GM12878 (cell line): ENCODE measurements at regions not wholly inside any gene's neighbourhood (a gene's known extent, or its start where the extent isn't known, plus 50 kb on each side); places are given as distances from the start of the nearest gene placed in this dataset.

Source experiments
- ATAC-seq: fragments of 200-7000 bp; cut with Tn5 transposase; 3 replicates; pipeline ENCODE4 v1.9.1; 2020; ENCODE audit warnings: mild to moderate bottlenecking, moderate library complexity
- BruUV-seq: library from RNA; stranded (reverse); fragments of 400-500 nt; replicated peaks from 2 replicates; lab custom pipeline; 2021; lab: Mats Ljungman, UMichigan
- CTCF ChIA-PET: fragments of 300-600 bp; sonication (Branson Sonifier 250); formaldehyde crosslinking; extraction: SDS; loops from one replicate; lab custom pipeline; 2021; ENCODE audit warnings: inconsistent platforms; lab: Yijun Ruan, JAX
- POLR2A ChIA-PET: fragments of 350-600 bp; formaldehyde crosslinking; extraction: SDS; loops from one replicate; lab custom pipeline; 2021; ENCODE audit warnings: inconsistent platforms; lab: Charles Lee
- RAD21 ChIA-PET: fragments of 300-600 bp; sonication (Branson Sonifier 250); formaldehyde crosslinking; loops from one replicate; lab custom pipeline; 2023; ENCODE audit warnings: antibody characterized with exemption; ENCODE audit not compliant: unreplicated experiment; lab: Charles Lee
- SMC1A ChIA-PET: fragments of 300-600 bp; sonication (Branson Sonifier 250); formaldehyde crosslinking; loops from one replicate; lab custom pipeline; 2023; ENCODE audit not compliant: unreplicated experiment, uncharacterized antibody; lab: Charles Lee
- DNase-seq: peaks from one replicate; pipeline ENCODE4 v3.0.0-alpha.2; 2011; ENCODE audit warnings: low read depth, low spot score
- FAIRE-seq: peaks from 3 replicates; lab custom pipeline; 2011; peaks lifted over from hg19 to GRCh38; lab: Jason Lieb, UNC
- H2AFZ ChIP-seq: 2 replicates; pipeline ENCODE4 v1.6.0; 2011; ENCODE audit warnings: low read depth, low read length, control low read depth; ENCODE audit not compliant: control insufficient read depth
- H3K27ac ChIP-seq: 2 replicates; pipeline ENCODE4 v1.5.1; 2011; ENCODE audit warnings: control low read depth; ENCODE audit not compliant: control insufficient read depth, insufficient read depth
- H3K27me3 ChIP-seq, 2 experiments: replicated peaks in 1 of 2; 2 replicates each; pipeline versions ENCODE4 v1.6.0 to v1.6.1; 2011; ENCODE audit warnings: low read length in 1 of 2; ENCODE audit not compliant: control insufficient read depth in 2 of 2, insufficient read depth in 2 of 2
- H3K36me3 ChIP-seq, 2 experiments: 2 replicates each; pipeline ENCODE4 v1.5.1; 2011; ENCODE audit warnings: low read length in 1 of 2; ENCODE audit not compliant: control insufficient read depth in 2 of 2, insufficient read depth in 2 of 2
- H3K4me1 ChIP-seq: 2 replicates; pipeline ENCODE4 v1.6.1; 2011; ENCODE audit warnings: mild to moderate bottlenecking, low read length, moderate library complexity, mixed read lengths; ENCODE audit not compliant: control insufficient read depth, insufficient read depth
- H3K4me2 ChIP-seq: 2 replicates; pipeline ENCODE4 v1.6.0; 2011; ENCODE audit warnings: control low read depth; ENCODE audit not compliant: control insufficient read depth, insufficient read depth
- H3K4me3 ChIP-seq: fragments of 200-600 bp; sonication (generic); 2 replicates; pipeline ENCODE4 v1.5.1; 2016
- H3K79me2 ChIP-seq: 2 replicates; pipeline ENCODE4 v1.6.0; 2011; ENCODE audit warnings: low read length; ENCODE audit not compliant: control insufficient read depth, insufficient read depth
- H3K9ac ChIP-seq: 2 replicates; pipeline ENCODE4 v1.8.0; 2011; ENCODE audit warnings: low read length, control low read depth, mixed read lengths; ENCODE audit not compliant: control insufficient read depth, insufficient read depth
- H3K9me3 ChIP-seq: replicated peaks from 3 replicates; pipeline ENCODE4 v1.5.1; 2011; ENCODE audit warnings: mild to moderate bottlenecking, low read length; ENCODE audit not compliant: control insufficient read depth, insufficient read depth
- H4K20me1 ChIP-seq: 2 replicates; pipeline ENCODE4 v1.6.0; 2011; ENCODE audit not compliant: control insufficient read depth, insufficient read depth
- DPF2 ChIP-seq: fragments of 450-650 bp; IDR thresholded peaks from 2 replicates; pipeline ENCODE4 v1.6.1; 2017; ENCODE audit warnings: mild to moderate bottlenecking
- HDAC6 ChIP-seq: fragments of 200-600 bp; sonication (generic); IDR thresholded peaks from one replicate; pipeline ENCODE4 v1.8.0; 2017; ENCODE audit warnings: antibody characterized with exemption; ENCODE audit not compliant: unreplicated experiment
- IKZF1 ChIP-seq: fragments of 450-650 bp; conservative IDR thresholded peaks from 2 replicates; pipeline ENCODE4 v1.6.1; 2017; ENCODE audit warnings: antibody characterized with exemption, mild to moderate bottlenecking
- JUNB ChIP-seq: IDR thresholded peaks from 2 replicates; pipeline ENCODE4 v1.6.1; 2016; ENCODE audit warnings: antibody characterized with exemption, mild to moderate bottlenecking
- JUND ChIP-seq: IDR thresholded peaks from 2 replicates; pipeline ENCODE4 v1.6.1; 2012; ENCODE audit warnings: low read depth, mild to moderate bottlenecking, low read length, improper control_type of control experiment, moderate library complexity
- NR2F1 ChIP-seq: fragments of 450-650 bp; conservative IDR thresholded peaks from 2 replicates; pipeline ENCODE4 v1.6.1; 2017; ENCODE audit warnings: mild to moderate bottlenecking
- RBBP5 ChIP-seq: fragments of 200-600 bp; sonication (generic); conservative IDR thresholded peaks from 2 replicates; pipeline ENCODE4 v1.6.1; 2016
- RCOR1 ChIP-seq: conservative IDR thresholded peaks from 2 replicates; pipeline ENCODE4 v1.6.1; 2012; ENCODE audit warnings: low read depth, low read length, improper control_type of control experiment
- SUZ12 ChIP-seq: fragments of 200-600 bp; sonication (generic); IDR thresholded peaks from one replicate; pipeline ENCODE4 v1.6.1; 2018; ENCODE audit warnings: antibody characterized with exemption, mild to moderate bottlenecking; ENCODE audit not compliant: unreplicated experiment
- ZNF384 ChIP-seq: IDR thresholded peaks from 2 replicates; pipeline ENCODE4 v1.6.1; 2012; ENCODE audit warnings: low read depth, mild to moderate bottlenecking, low read length, improper control_type of control experiment, borderline replicate concordance
- WGBS: methylation state at CpG from one replicate; pipeline ENCODE4 v1.1.6; 2016; ENCODE audit warnings: low lambda C conversion rate; ENCODE audit not compliant: insufficient replicate concordance, insufficient coverage; ENCODE audit errors: missing lambda C conversion rate; 5-methylcytosine and 5-hydroxymethylcytosine counted together
- in situ Hi-C: fragments of 300-500 bp; cut with MboI; formaldehyde crosslinking; loops from 9 replicates; pipeline ENCODE4 v1.14.3; 2018; ENCODE audit warnings: mixed read lengths
- intact Hi-C: fragments of 100-400 bp; cut with micrococcal nuclease; formaldehyde crosslinking; loops from one replicate; pipeline ENCODE4 v1.14.2; 2022; ENCODE audit not compliant: unreplicated experiment
- TF ChIP-seq, protein P1 (sequence below): fragments of 450-650 bp; IDR thresholded peaks from 2 replicates; pipeline ENCODE4 v1.6.1; 2018; ENCODE audit warnings: borderline replicate concordance, mild to moderate bottlenecking; ENCODE audit not compliant: partially characterized antibody
- TF ChIP-seq, protein P2 (sequence below): fragments of 450-650 bp; IDR thresholded peaks from 2 replicates; pipeline ENCODE4 v1.6.1; 2017; ENCODE audit warnings: mild to moderate bottlenecking, low read depth, inconsistent platforms; ENCODE audit not compliant: poor library complexity, severe bottlenecking
- TF ChIP-seq, protein P3 (sequence below): fragments of 450-650 bp; formaldehyde crosslinking; IDR thresholded peaks from 2 replicates; pipeline ENCODE4 v1.4.0; 2020; ENCODE audit warnings: mild to moderate bottlenecking, moderate library complexity
- TF ChIP-seq, protein P4 (sequence below), 3 experiments: IDR thresholded peaks in 2 of 3; conservative IDR thresholded peaks in 1 of 3; 2 replicates each; pipeline ENCODE4 v1.5.1; 2011; ENCODE audit warnings: low read depth in 3 of 3, low read length in 3 of 3, mild to moderate bottlenecking in 3 of 3, control low read depth in 2 of 3, moderate library complexity in 2 of 3, inconsistent platforms in 1 of 3, mixed read lengths in 1 of 3; ENCODE audit not compliant: control insufficient read depth in 2 of 3, insufficient read depth in 1 of 3; ENCODE audit errors: extremely low read depth in 1 of 3

DNA sequence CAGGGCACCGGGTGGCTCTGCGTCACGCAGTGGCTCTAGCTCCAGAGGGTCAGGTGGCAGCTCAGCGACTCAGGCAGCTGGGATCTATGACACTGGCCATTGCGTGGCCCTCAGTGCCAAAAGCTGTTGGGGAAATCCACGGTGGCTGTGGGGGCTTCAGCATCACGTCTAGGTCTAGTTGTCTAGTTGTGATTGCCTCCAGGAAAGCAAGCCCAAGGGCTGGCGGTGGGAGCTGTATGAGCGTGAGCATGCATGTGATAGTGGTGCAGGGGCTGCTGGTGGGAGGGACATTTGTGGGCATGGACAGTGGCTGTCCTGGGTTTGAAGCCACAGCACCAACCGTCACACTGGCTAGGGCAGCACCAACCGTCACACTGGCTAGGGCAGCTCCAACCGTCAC lies 191.4 kb downstream of the THBS2 start (continued):
- TF ChIP-seq DPF2 = no peak
- TF ChIP-seq ZNF384 = no peak
- TF ChIP-seq, protein P1, sequence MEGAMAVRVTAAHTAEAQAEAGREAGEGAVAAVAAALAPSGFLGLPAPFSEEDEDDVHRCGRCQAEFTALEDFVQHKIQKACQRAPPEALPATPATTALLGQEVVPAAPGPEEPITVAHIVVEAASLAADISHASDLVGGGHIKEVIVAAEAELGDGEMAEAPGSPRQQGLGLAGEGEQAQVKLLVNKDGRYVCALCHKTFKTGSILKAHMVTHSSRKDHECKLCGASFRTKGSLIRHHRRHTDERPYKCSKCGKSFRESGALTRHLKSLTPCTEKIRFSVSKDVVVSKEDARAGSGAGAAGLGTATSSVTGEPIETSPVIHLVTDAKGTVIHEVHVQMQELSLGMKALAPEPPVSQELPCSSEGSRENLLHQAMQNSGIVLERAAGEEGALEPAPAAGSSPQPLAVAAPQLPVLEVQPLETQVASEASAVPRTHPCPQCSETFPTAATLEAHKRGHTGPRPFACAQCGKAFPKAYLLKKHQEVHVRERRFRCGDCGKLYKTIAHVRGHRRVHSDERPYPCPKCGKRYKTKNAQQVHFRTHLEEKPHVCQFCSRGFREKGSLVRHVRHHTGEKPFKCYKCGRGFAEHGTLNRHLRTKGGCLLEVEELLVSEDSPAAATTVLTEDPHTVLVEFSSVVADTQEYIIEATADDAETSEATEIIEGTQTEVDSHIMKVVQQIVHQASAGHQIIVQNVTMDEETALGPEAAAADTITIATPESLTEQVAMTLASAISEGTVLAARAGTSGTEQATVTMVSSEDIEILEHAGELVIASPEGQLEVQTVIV = no peak
- no peak for TF ChIP-seq JUND

DNA sequence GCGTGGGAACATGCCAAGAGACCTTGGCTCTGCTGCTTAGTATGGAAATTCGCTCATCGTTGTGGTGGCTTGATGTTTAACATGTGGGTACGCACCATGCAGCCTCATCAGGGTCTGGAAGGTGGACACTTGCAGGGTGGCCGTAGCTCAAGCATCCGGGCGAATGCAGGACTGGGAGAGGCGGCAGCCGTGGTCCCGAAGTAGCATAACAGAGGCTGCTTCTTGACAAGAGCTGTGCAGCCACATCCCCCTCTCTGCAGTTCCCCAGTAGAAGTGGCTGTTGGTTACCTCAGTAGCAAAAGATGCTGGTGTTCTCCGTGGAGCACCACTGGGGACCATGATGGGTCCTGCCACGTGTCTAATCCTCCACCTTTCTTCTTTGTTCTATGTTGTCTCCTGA lies 195.0 kb downstream of the THBS2 start:
- WGBS = 46% methylated on average over 12 of the region's 12 CpGs
- Histone ChIP-seq H2AFZ (no peak overlapping the region), H3K4me1 (no peaks in the 10 kb centered on the region), H3K9me3 (no peaks in the 10 kb centered on the region; the same call in 2 of the 3 replicates), H3K9ac (no peak overlapping the region), H4K20me1 (no peaks in the 10 kb centered on the region), H3K4me3 (no peak overlapping the region), H3K36me3 (no peaks in the 10 kb centered on the region), H3K27me3 (no peaks in the 10 kb centered on the region), H3K27ac (no peak overlapping the region), H3K79me2 (no peaks in the 10 kb centered on the region), H3K4me2 (no peak overlapping the region)
- ChIA-PET CTCF (no interaction called here), POLR2A (no interaction called here), SMC1A (no interaction called here), RAD21 (no interaction called here)
- in situ Hi-C loops (no loop called here), intact Hi-C loops (no loop called here)
- FAIRE-seq (no peak), ATAC-seq (no peak), DNase-seq (no peak)
- BruUV-seq = no TSS peak
- TF ChIP-seq SUZ12 = no peak
- no peak for TF ChIP-seq RBBP5
- TF ChIP-seq HDAC6 = no peak
- no peak for TF ChIP-seq RCOR1
- TF ChIP-seq NR2F1 = no peak
- TF ChIP-seq, protein P2, sequence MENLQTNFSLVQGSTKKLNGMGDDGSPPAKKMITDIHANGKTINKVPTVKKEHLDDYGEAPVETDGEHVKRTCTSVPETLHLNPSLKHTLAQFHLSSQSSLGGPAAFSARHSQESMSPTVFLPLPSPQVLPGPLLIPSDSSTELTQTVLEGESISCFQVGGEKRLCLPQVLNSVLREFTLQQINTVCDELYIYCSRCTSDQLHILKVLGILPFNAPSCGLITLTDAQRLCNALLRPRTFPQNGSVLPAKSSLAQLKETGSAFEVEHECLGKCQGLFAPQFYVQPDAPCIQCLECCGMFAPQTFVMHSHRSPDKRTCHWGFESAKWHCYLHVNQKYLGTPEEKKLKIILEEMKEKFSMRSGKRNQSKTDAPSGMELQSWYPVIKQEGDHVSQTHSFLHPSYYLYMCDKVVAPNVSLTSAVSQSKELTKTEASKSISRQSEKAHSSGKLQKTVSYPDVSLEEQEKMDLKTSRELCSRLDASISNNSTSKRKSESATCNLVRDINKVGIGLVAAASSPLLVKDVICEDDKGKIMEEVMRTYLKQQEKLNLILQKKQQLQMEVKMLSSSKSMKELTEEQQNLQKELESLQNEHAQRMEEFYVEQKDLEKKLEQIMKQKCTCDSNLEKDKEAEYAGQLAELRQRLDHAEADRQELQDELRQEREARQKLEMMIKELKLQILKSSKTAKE = no peak
- TF ChIP-seq JUNB = no peak
- TF ChIP-seq, protein P3, sequence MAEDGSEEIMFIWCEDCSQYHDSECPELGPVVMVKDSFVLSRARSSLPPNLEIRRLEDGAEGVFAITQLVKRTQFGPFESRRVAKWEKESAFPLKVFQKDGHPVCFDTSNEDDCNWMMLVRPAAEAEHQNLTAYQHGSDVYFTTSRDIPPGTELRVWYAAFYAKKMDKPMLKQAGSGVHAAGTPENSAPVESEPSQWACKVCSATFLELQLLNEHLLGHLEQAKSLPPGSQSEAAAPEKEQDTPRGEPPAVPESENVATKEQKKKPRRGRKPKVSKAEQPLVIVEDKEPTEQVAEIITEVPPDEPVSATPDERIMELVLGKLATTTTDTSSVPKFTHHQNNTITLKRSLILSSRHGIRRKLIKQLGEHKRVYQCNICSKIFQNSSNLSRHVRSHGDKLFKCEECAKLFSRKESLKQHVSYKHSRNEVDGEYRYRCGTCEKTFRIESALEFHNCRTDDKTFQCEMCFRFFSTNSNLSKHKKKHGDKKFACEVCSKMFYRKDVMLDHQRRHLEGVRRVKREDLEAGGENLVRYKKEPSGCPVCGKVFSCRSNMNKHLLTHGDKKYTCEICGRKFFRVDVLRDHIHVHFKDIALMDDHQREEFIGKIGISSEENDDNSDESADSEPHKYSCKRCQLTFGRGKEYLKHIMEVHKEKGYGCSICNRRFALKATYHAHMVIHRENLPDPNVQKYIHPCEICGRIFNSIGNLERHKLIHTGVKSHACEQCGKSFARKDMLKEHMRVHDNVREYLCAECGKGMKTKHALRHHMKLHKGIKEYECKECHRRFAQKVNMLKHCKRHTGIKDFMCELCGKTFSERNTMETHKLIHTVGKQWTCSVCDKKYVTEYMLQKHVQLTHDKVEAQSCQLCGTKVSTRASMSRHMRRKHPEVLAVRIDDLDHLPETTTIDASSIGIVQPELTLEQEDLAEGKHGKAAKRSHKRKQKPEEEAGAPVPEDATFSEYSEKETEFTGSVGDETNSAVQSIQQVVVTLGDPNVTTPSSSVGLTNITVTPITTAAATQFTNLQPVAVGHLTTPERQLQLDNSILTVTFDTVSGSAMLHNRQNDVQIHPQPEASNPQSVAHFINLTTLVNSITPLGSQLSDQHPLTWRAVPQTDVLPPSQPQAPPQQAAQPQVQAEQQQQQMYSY (CRISPR knock-in tag) = no peak
- TF ChIP-seq, protein P4, sequence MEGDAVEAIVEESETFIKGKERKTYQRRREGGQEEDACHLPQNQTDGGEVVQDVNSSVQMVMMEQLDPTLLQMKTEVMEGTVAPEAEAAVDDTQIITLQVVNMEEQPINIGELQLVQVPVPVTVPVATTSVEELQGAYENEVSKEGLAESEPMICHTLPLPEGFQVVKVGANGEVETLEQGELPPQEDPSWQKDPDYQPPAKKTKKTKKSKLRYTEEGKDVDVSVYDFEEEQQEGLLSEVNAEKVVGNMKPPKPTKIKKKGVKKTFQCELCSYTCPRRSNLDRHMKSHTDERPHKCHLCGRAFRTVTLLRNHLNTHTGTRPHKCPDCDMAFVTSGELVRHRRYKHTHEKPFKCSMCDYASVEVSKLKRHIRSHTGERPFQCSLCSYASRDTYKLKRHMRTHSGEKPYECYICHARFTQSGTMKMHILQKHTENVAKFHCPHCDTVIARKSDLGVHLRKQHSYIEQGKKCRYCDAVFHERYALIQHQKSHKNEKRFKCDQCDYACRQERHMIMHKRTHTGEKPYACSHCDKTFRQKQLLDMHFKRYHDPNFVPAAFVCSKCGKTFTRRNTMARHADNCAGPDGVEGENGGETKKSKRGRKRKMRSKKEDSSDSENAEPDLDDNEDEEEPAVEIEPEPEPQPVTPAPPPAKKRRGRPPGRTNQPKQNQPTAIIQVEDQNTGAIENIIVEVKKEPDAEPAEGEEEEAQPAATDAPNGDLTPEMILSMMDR (IDR thresholded peaks at IDR 0.05 in 2 of 3, conservative IDR thresholded peaks at IDR 0.05 in 1 of 3; ENCODE audit: control insufficient read depth in 2 of 3, extremely low read depth in 1 of 3, insufficient read depth in 1 of 3, low read depth in 3 of 3, low read length in 3 of 3) = no peak
- no peak for TF ChIP-seq IKZF1
